ENCODE measurements at regions not wholly inside any gene's neighbourhood (a gene's known extent, or its start where the extent isn't known, plus 50 kb on each side); places are given as distances from the start of the nearest gene placed in this dataset.
"Not testable (repeated sequence)": the region's sequence is repeated elsewhere in the genome, so short reads cannot be mapped to it uniquely, and the experiment has no call there.

DNA sequence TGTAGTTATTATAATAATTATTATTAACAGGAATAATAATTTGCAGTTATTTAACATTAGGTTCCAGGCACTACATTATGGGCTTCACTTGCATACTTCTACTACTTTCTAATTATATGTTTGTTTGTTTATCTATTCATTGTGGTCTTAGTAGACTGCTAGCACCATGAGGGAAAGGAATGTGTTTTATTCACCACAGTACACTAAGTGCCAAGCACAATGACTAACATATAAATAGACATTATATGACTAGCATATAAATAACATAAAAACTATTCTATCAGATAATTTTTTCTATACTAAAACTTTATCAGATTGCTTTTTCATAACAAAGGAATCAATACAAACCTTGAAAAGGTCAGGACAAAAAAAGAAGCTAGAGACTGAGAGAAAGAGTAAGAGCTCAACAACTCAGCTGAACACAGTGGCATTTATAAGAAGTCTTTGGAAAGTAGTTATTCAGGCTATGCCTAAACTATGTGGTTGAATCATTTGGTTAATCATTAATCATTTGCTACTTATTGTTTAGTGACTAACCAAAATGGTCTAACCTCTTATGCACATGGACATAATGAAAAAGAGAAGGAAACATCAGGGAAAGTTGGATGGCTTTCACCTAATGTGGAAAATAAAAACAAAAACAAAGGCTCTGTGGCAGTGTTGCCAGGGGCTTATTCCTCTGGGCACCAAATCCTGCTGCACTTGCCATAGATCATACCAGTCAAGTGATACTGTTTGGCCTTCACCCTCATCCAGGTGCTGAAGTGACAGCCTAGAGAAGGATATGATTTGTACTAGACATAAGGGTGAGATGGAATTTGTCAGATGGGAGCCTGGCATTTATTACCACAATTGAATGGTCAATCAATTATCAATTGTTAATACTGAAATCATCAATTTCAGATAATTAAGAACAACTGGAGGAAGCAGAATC is 174.9 kb downstream of the ETAA1 start:
- DNase-seq, result no peak

DNA sequence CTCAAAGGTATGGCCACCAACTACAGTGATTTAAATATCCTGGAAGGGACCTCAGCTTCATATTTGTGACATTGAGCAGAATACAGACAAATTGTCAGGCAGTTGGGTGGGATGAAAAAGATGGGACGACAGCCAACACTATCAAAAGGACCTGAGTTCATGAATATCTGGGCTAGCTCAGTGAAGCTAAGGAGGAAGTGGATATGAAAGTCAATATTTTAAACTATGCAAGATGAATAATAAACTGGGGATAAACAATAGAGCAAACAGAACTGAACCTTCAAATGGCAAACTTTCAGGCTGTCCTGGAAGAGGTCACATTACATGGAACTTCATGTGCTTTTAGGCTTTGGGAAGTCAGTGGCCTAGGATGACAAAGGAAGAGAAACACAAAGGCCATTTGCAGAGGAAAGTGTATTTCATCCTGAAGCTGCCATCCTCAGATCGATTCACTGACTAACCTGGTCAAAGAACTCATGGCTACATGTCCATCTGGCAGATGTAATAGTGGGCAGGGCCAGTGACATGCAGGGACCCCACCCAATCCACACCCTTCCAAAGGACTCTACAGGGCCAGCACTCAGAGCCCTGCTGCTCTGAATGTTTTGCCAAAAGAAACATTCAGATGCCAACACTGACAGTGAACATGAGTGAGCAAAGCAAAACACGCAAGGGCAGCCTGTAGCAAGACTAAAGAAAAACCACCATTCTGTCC is 175.7 kb downstream of the ETAA1 start:
- no peak for DNase-seq

DNA sequence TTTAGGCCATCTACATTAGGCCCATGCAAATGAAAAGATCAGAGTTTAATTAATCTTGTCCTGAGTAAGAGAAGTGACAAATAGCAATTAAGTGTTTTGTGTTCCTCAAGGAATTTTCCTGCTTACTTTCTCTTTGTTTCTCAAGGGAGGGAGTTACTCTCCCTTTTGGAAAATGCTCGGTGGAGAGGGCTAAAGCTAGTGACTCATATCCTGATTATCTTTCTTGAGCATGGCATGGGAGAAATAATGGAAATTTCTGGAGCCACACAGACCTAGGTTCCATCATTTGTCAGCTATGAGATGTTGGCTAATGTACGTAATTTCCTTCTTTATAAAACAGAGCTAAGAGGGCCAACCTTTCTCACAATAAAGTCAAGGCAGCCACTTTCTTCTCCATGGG is 177.1 kb downstream of the ETAA1 start:
- DNase-seq, result no peak

DNA sequence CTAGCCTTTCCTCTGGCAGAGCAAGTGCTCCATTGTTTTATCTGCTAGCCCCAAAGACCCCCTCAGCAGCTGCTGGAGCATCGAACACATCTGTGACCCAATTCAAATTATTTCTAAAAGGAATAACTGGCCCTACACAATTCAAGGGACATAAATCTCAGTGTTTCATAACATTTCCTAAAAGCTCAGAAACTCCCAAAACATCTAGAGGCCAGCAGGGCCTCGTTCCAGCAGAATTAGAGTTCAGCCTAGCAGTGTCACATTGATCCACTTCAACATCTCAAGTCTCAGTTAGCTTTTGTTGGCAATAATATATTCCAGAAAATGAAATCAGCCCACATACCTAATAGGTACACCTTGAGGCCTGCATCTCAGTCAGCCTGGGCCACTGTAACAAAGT is 179.1 kb downstream of the ETAA1 start:
- DNase-seq, result no peak

DNA sequence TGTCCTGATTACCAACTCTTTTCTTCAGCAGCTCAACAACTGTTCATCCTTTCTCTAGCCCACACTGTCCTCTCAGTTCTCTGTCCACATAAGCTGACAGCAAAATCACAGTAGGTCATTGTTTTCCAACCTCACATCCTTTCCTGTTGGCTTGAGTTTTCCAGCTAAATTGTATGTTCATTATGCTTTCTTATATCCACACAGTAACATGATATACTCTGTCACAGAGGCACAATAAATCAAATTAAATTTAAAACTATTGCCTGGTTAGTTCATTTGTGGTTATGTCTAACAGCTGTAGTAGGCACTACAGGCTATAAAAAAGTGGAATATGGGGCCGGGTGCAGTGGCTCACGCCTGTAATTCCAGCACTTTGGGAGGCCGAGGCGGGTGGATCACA is 179.9 kb downstream of the ETAA1 start:
- no peak for DNase-seq

DNA sequence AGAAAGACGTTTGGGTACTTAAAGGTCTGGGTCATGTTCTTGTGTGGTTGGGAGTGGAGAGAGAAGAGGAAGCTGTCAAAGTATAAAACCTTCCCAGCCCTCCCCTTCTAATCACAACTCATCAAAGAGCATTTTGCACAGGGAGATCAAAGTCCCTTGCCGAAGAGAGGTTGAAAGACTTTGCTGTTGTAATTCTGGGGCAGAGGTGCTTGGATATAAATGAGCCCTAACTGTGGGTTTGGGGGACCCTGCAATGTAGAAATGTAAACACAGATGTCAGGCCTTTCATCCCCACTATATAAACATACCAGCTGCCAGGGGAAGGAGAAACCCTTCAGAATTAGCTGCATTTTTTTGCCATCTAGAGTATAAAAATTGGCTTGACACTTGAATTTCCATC is 182.1 kb downstream of the ETAA1 start:
- DNase-seq, result no peak

DNA sequence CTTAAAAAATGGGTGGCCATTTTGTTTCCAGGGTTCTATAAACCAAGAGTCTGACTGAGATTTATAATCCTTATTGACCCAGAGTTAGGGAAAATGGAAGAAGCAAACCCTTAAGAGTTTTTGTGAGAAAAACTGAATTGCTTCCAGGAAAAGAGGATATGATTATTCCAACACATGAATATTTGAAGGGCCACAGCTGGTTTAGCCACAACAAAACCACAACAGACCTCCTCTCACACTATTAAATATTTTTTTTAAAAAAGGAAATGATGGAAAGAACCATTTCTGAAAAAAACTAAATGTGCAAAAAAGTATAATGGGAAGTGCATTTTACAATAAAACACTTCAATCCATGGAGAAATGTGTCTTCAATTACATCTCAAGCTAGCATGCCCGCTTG is 182.7 kb downstream of the ETAA1 start:
- no peak for DNase-seq

DNA sequence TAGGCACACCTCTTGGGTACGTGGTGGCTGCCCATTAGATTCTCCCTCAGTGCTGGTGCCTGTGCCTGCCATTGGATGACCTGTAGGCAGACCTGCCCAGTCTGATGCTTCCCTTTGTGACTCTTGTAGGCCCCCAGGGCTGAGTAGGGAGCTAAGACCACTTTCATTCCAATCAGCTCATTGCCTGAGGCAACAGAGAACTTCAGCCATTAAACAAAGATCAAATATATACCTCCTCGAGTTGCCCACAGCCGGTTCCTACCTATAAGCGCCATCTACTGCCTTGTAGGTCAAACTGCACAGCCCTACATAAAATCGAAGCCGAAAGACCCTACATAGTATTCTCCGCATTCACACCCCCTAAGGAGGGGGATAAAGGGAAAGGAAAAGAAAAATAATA is 184.6 kb downstream of the ETAA1 start:
- no peak for DNase-seq

DNA sequence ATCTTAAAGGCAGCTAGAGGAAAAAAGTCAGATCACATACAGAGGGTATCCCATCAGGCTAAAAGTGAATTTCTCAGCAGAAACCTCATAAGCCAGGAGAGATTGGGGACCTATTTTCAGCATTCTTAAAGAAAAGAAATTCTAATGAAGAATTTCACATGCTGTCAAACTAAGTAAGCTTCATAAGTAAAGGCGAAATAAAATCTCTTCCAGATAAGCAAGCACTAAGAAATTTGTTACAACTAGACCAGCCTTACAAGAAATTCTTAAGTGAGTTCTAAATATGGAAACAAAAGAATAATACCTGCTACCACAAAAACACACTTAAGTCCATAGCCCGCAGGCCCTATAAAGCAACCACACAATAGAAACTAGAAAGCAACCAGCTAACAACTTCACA is 186.1 kb downstream of the ETAA1 start:
- DNase-seq, result no peak

DNA sequence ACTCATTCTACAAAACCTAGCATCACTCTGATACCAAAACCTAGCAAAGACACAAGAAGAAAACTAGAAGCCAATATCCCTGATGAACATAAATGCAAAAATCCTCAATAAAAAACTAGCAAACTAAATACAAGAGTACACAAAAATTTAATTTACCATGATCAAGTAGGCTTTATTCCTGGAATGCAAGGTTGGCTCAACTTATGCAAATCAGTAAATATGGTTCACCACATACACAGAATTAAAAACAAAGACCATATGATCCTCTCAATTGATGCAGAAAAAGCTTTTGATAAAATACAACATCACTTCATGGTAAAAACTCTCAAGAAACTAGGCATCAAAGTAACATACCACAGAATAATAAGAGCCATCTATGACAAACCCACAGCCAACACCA is 188.3 kb downstream of the ETAA1 start:
- DNase-seq, result no peak

DNA sequence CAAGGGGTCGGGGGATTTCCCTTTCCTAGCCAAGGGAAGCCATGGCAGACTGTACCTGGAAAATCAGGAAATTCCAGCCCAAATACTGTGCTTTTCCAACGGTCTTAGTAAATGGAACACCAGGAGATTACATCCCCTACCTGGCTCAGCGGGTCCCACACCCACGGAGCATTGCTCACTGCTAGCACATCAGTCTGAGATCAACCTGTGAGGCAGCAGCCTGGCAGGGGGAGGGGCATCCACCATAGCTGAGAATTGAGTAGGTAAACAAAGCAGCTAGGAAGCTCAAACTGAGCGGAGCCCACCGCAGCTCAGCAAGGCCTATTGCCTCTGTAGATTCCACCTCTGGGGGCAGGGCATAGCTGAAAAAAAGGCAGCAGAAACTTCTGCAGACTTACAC is 192.0 kb downstream of the ETAA1 start:
- DNase-seq, result not testable (repeated sequence)

DNA sequence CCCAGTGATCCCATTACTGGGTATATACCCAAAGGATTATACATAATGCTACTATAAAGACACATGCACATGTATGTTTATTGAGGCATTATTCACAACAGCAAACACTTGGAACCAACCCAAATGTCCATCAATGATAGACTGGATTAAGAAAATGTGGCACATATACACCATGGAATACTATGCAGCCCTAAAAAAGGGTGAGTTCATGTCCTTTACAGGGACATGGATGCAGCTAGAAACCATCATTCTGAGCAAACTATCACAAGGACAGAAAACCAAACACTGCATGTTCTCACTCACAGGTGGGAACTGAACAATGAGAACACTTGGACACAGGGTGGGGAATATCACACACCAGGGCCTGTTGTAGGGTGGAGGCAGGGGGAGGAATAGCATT is 197.4 kb downstream of the ETAA1 start:
- DNase-seq, result not testable (repeated sequence)

DNA sequence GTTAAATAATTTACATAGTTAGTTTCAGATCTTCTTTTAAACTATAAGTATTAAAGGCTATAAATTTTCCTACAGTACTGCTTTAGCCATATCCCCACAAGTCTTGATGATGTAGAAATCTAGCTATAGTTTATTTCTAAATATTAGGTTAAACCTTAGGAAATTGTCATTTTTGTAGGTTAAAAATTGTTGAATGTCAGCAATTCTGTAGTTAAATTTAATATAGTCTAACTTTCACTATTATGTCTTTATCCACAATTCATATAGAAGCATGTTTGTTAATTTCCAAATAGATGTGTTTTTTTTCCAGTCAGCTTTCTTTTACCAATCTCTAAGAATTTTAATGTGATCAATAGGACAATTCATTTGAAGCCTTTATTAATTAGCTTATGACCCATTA is 199.7 kb downstream of the ETAA1 start:
- DNase-seq, result no peak

DNA sequence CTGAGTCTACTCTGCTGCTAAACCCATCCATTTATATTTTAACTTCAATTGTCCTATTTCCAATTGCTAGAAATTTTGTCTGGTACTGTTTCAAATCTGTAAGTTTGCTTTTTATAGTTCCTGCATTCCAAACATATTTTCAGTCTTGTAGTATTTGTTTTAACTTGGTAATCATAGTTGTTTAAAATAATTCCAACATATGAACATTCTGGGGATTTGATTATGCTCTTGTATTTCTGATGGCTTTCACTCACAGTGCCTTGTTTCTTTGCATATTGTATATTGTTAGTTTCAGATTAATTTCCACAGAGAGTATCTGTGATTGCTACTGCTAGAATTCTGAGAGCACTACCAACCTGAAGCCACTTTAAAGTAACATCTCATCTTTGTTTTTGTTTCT is 202.4 kb downstream of the ETAA1 start:
- DNase-seq, result no peak

DNA sequence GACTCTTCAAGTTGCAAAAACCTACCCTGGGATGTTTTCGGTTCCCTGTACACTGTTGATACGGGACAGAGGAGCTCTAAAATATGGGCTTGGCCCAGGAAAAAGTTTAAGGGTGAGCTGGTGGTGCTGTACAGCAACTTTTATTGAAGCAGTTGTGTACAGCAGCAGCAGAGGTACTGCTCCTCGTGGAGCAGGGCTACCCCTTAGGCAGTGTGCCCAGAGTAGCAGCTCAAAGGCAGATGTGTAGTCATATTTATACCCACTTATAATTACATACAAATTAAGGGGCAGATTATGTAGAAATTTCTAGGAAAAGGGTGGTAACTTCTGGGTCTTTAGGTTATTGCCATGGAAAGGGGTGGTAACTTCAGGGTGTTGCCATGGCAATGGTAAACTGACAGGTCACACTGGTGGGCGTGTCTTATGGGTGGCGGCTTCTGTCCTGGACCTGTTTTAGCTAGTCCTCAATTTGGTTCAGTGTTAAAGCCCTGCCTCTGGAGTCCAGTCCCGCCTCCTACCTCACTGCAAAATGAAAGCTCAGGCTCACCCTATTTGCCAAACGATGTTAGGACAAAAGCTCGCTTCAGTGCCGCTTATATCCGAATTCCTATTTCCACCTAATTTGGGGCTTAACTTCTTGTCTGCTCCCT is 203.2 kb downstream of the ETAA1 start:
- DNase-seq, result no peak

DNA sequence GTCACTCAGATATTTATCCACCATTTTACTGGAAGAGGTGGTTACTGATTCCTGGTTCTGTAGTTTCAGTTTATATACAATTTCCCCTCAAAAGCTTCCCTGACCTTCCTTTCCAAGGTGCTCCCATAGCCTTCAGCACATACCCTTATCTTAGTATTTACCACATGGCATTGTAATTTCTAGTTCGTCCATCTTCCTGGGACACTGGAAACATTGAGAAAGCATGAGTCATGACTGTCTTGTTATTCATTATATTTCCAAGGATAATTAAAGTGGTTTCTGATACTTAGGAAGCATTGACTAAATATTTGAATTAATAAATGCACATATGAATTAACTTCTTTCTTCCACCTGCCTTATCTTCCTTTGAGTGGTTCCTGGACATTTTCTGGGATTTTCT is 203.8 kb downstream of the ETAA1 start:
- no peak for DNase-seq

DNA sequence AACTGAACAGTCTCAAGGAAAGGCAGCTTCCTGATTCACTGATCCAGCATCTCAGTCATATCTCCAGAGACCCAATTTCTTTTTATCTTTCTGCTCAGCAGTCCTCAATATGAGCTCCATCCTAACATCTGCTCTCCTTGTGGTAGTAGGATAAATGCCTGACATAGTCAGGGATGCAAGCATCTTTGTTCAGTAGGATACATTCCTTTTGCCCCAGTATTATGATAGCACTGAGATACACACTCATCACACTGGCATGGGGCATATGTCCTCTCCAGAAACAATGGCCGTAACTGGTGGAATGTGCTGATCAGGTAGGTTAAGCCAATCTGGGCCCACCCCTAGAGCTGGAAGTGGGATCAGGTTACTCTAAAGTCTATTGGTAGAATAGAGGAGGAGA is 207.2 kb downstream of the ETAA1 start:
- DNase-seq, result no peak

DNA sequence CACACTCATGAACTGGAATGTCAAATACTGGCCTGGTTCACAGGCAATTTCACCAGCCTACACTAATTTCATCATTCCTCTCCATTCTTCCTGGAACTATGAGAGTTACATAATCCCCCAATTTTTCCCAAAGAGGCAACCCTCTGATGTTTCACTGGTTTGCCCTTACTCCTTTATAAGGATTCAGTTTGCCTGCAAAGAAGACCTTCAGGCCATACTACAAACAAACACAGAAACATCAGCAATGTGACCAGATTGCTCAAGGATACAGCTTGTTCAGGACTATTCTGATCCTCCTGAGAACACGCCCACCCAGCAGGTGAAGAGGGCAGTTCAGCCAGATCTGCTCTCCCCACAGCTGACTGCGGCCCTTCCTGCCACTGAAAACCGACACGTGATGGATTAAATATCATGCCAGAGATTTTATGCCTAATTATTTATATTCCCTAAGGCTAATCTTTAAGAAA is 215.5 kb downstream of the ETAA1 start:
- no peak for DNase-seq

DNA sequence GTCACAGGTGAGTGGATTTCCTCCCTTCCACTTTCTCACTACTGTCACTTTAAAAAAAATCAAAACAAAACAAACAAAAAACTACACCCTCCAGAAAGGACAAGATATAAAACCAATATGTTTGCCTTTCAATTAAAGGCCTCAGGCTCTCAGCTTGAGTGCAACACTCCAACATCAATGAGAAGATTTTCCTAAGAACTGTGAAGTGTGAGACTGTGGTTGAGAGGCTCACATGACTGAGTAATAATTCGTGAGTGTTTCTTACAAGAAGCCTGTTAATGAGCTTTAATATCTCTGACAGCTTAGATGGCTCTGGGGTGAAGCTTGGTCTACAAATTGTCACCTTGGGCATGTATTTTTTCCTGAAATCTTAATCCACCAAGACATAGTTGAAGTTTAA is 216.1 kb downstream of the ETAA1 start:
- DNase-seq, result no peak

DNA sequence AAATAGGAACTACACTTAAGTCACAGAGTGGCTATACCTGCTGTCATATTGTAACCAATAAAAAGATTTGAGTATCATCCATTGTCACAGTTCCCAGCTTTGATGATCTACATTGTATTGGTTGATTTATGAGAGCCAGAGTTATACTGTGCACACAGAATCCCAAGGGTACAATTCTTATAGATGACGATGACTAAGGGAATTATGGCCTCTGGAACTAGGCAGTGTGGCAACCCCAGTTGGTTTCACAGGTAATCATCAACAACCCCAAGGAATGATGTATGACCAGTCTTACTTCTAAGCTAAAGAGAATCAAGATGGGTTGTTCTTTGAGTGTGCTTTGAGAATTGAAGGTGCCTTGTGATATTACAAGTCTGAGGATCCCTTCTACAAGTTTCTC is 217.3 kb downstream of the ETAA1 start:
- no peak for DNase-seq

DNA sequence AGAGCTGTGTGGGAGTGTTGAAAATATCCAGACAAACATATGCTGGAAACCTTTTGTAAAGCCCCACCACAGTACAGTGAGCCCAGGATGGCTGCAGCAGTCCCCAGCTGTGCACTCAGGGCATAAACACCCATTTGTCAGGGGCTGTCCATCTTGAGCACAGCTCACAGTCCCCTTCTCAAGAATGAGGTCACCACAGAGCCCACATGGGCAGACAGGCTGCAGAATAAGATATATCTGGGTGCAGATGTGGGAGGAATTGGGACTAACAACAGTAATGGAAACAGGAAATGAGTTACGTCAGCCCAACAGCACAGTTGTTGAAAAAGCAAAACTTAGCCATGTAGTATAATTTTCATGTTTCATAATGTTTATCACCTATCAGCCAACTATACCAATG is 219.6 kb downstream of the ETAA1 start:
- no peak for DNase-seq

DNA sequence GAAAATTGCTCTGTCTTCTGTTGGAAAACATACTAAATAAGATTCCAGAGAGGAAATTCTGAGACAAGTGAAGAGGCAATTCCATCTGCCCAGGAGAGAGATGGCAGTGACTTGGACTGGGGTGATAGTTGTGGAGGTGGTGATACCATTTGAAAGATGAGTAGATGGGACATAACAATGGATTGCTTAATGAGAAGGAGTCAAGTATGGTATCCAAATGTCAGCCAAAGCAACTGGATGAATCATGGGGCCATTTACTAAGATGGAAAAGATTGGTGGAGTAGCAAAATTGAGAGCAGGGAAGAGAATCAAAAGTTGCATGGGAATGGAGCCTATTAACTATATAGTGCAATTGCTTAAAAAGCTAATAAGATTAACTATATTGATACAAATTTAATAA is 222.1 kb downstream of the ETAA1 start:
- DNase-seq, result no peak

DNA sequence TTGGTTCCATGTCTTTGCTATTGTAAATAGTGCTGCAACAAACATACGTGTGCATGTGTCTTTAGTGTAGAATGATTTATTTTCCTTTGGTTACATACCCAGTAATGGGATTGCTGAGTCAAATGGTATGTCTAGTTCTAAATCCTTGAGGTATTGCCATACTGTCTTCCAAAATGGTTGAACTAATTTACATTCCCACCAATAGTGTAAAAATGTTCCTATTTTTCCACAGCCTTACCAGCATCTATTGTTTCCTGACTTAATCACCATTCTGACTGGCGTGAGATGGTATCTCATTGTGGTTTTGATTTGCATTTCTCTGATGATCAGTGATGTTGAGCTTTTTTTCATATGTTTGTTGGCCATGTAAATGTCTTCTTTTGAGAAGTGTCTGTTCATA is 226.6 kb downstream of the ETAA1 start:
- DNase-seq, result not testable (repeated sequence)

DNA sequence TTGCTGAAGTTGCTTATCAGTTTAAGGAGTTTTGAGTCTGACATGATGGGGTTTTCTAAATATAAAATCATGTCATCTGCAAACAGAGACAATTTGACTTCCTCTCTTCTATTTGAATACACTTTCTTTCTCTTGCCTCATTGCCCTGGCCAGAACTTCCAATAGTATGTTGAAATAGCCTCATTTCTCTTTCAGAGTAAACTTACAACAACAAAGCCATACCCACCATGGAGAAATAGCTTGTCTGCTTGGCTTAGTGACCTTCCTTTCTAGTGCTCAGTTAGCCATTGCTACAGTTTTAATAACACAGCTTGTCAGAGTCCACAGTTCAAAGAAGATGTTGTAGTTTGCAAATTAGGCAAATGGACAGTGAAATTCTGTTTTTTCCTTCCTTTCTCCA is 228.0 kb downstream of the ETAA1 start:
- DNase-seq, result no peak

Measured in NCI-H2081 treated with DMSO at 0.1 percent for 48 hours (cell line).